Transverse colon (tissue), 4 donors: ENCODE measurements at regions not wholly inside any gene's neighbourhood (a gene's known extent, or its start where the extent isn't known, plus 50 kb on each side); places are given as distances from the start of the nearest gene placed in this dataset.

Experiments used
- CTCF ChIP-seq, 5 experiments: fragments of 200-600 bp in 3 of 5; fragments of 450-650 bp in 2 of 5; sonication (generic) in 3 of 5; IDR thresholded peaks; 1 replicate in 2 of 5; 2 replicates in 3 of 5; pipeline ENCODE4 v1.5.1; 2016 to 2017; ENCODE audit warnings: antibody characterized with exemption in 5 of 5, inconsistent platforms in 3 of 5, mild to moderate bottlenecking in 2 of 5, moderate library complexity in 1 of 5
- EP300 ChIP-seq: sonication (generic); formaldehyde crosslinking; IDR thresholded peaks from one replicate; pipeline ENCODE4 v1.6.1; 2017; ENCODE audit warnings: antibody characterized with exemption, low read depth
- POLR2A ChIP-seq: fragments of 450-650 bp; IDR thresholded peaks from one replicate; pipeline ENCODE4 v1.6.1; 2016; ENCODE audit warnings: antibody characterized with exemption, mild to moderate bottlenecking, moderate library complexity
- POLR2AphosphoS5 ChIP-seq, 3 donors: sonication (generic); formaldehyde crosslinking; IDR thresholded peaks; one replicate each; pipeline ENCODE4 v1.6.1; 2016; ENCODE audit warnings: antibody characterized with exemption in 3 of 3

- TF ChIP-seq CTCF (IDR thresholded peaks at IDR 0.05) (no peak), EP300 (no peak), POLR2AphosphoS5 (IDR thresholded peaks at IDR 0.05) (no peak), POLR2A (no peak)
These were observed 197.2 kb downstream of the HLX start for GRCh38 chr1:221076391-221076811.
